H9 (cell line): ENCODE measurements at regions not wholly inside any gene's neighbourhood (a gene's known extent, or its start where the extent isn't known, plus 50 kb on each side); places are given as distances from the start of the nearest gene placed in this dataset.

Experiments used
- DNase-seq: peaks from one replicate; pipeline ENCODE4 v3.0.0-alpha.2; 2017
- H2AFZ ChIP-seq: one replicate; pipeline ENCODE4 v1.6.1; 2013; ENCODE audit warnings: mild to moderate bottlenecking, low read length, control low read depth, moderate library complexity
- H2AK5ac ChIP-seq: 2 replicates; pipeline ENCODE4 v1.6.1; 2013; ENCODE audit warnings: low read length, control low read depth, mixed read lengths; ENCODE audit not compliant: insufficient read length
- H2BK120ac ChIP-seq: one replicate; pipeline ENCODE4 v1.6.1; 2013; ENCODE audit warnings: low read depth, mild to moderate bottlenecking, low read length, control low read depth, inconsistent platforms; ENCODE audit not compliant: poor library complexity, severe bottlenecking
- H2BK12ac ChIP-seq: 2 replicates; pipeline ENCODE4 v1.6.1; 2013; ENCODE audit warnings: low read length, control low read depth, mixed read lengths, low read depth; ENCODE audit not compliant: insufficient read length
- H2BK15ac ChIP-seq: 2 replicates; pipeline ENCODE4 v1.6.1; 2013; ENCODE audit warnings: low read depth, low read length, control low read depth
- H2BK20ac ChIP-seq: one replicate; pipeline ENCODE4 v1.6.1; 2013; ENCODE audit warnings: low read depth, mild to moderate bottlenecking, low read length, control low read depth, inconsistent platforms; ENCODE audit not compliant: poor library complexity, severe bottlenecking
- H2BK5ac ChIP-seq: 2 replicates; pipeline ENCODE4 v1.6.1; 2013; ENCODE audit warnings: low read length, control low read depth, mixed read lengths; ENCODE audit not compliant: insufficient read length
- H3K14ac ChIP-seq: 2 replicates; pipeline ENCODE4 v1.6.1; 2013; ENCODE audit warnings: low read length, control low read depth; ENCODE audit not compliant: insufficient read depth
- H3K18ac ChIP-seq: 2 replicates; pipeline ENCODE4 v1.6.1; 2013; ENCODE audit warnings: low read depth, mild to moderate bottlenecking, mixed read lengths, low read length, control low read depth; ENCODE audit not compliant: insufficient read length
- H3K23ac ChIP-seq: 2 replicates; pipeline ENCODE4 v1.6.1; 2013; ENCODE audit warnings: low read length, control low read depth, mixed read lengths, low read depth; ENCODE audit not compliant: insufficient read length
- H3K23me2 ChIP-seq: 2 replicates; pipeline ENCODE4 v1.6.1; 2013; ENCODE audit warnings: low read depth, mild to moderate bottlenecking, mixed read lengths, low read length, control low read depth; ENCODE audit not compliant: insufficient read length, poor library complexity, severe bottlenecking
- H3K27ac ChIP-seq: 2 replicates; pipeline ENCODE4 v1.5.1; 2013; ENCODE audit warnings: low read length, control low read depth, mixed read lengths, low read depth; ENCODE audit not compliant: insufficient read length
- H3K27me3 ChIP-seq: 2 replicates; pipeline ENCODE4 v1.6.1; 2013; ENCODE audit warnings: low read length, control low read depth, inconsistent platforms; ENCODE audit not compliant: insufficient read depth
- H3K4ac ChIP-seq: 2 replicates; pipeline ENCODE4 v1.6.1; 2013; ENCODE audit warnings: low read depth, mild to moderate bottlenecking, control low read depth, inconsistent platforms, low read length, moderate library complexity
- H3K4me1 ChIP-seq: 2 replicates; pipeline ENCODE4 v1.6.1; 2013; ENCODE audit warnings: low read length, control low read depth, inconsistent platforms; ENCODE audit not compliant: insufficient read depth
- H3K4me2 ChIP-seq: 2 replicates; pipeline ENCODE4 v1.6.1; 2013; ENCODE audit warnings: low read length, control low read depth, mixed read lengths; ENCODE audit not compliant: insufficient read length, insufficient read depth
- H3K56ac ChIP-seq: 2 replicates; pipeline ENCODE4 v1.6.1; 2013; ENCODE audit warnings: low read depth, mild to moderate bottlenecking, mixed read lengths, low read length, control low read depth; ENCODE audit not compliant: insufficient read length
- H3K79me1 ChIP-seq: 2 replicates; pipeline ENCODE4 v1.6.1; 2013; ENCODE audit warnings: low read depth, mild to moderate bottlenecking, moderate library complexity, low read length, control low read depth, inconsistent platforms; ENCODE audit not compliant: insufficient read depth, poor library complexity, severe bottlenecking
- H3K79me2 ChIP-seq: 2 replicates; pipeline ENCODE4 v1.6.1; 2013; ENCODE audit warnings: low read length, control low read depth, inconsistent platforms; ENCODE audit not compliant: insufficient read depth
- H3K9ac ChIP-seq: 2 replicates; pipeline ENCODE4 v1.6.1; 2013; ENCODE audit warnings: low read length, control low read depth, mixed read lengths; ENCODE audit not compliant: insufficient read length; ENCODE audit errors: extremely low read depth
- H3K9me3 ChIP-seq: one replicate; pipeline ENCODE4 v1.6.1; 2013; ENCODE audit warnings: low read depth, low read length, inconsistent platforms; ENCODE audit not compliant: control insufficient read depth
- H3T11ph ChIP-seq: one replicate; pipeline ENCODE4 v1.6.1; 2013; ENCODE audit warnings: mild to moderate bottlenecking, low read length, control low read depth, inconsistent platforms
- H4K20me1 ChIP-seq: one replicate; pipeline ENCODE4 v1.6.1; 2013; ENCODE audit not compliant: control insufficient read depth, insufficient read length, insufficient read depth
- H4K5ac ChIP-seq: 2 replicates; pipeline ENCODE4 v1.6.1; 2013; ENCODE audit warnings: low read depth, mild to moderate bottlenecking, mixed read lengths, low read length, control low read depth; ENCODE audit not compliant: insufficient read length
- H4K8ac ChIP-seq: replicated peaks from 2 replicates; pipeline ENCODE4 v1.6.1; 2013; ENCODE audit warnings: low read length, control low read depth, mixed read lengths, low read depth; ENCODE audit not compliant: insufficient read length
- H4K91ac ChIP-seq: 2 replicates; pipeline ENCODE4 v1.6.1; 2013; ENCODE audit warnings: low read depth, mild to moderate bottlenecking, moderate library complexity, mixed read lengths, low read length, control low read depth; ENCODE audit not compliant: insufficient read length
- H3K27ac Mint-ChIP-seq, 3 experiments: 2 replicates in 2 of 3; 3 replicates in 1 of 3; pipeline ENCODE4 v1.8.0; 2020 to 2021; ENCODE audit warnings: mixed read lengths in 3 of 3, mild to moderate bottlenecking in 1 of 3, moderate library complexity in 1 of 3
- H3K27me3 Mint-ChIP-seq: 2 replicates; pipeline ENCODE4 v1.8.0; 2021; ENCODE audit warnings: low read depth, mild to moderate bottlenecking, moderate library complexity, mixed read lengths
- H3K36me3 Mint-ChIP-seq, 3 experiments: 2 replicates in 2 of 3; 3 replicates in 1 of 3; pipeline ENCODE4 v1.8.0; 2020 to 2021; ENCODE audit warnings: low read depth in 3 of 3, mixed read lengths in 3 of 3; ENCODE audit not compliant: insufficient read depth in 1 of 3
- H3K4me1 Mint-ChIP-seq, 2 experiments: 2 replicates each; pipeline ENCODE4 v1.8.0; 2020; ENCODE audit warnings: mixed read lengths in 2 of 2
- H3K4me3 Mint-ChIP-seq, 2 experiments: 2 replicates in 1 of 2; 3 replicates in 1 of 2; pipeline ENCODE4 v1.8.0; 2020 to 2021; ENCODE audit warnings: mild to moderate bottlenecking in 2 of 2, mixed read lengths in 2 of 2, moderate library complexity in 1 of 2
- H3K9me3 Mint-ChIP-seq, 2 experiments: 2 replicates in 1 of 2; 3 replicates in 1 of 2; pipeline ENCODE4 v1.8.0; 2020; ENCODE audit warnings: mild to moderate bottlenecking in 2 of 2, mixed read lengths in 2 of 2, moderate library complexity in 1 of 2
- WGBS: extraction: QIAGEN DNeasy Blood & Tissue Kit; methylation state at CpG from one replicate; pipeline ENCODE4 v1.1.7; 2013; ENCODE audit warnings: missing lambda C conversion rate, low lambda C conversion rate, mixed read lengths; ENCODE audit not compliant: insufficient read length; ENCODE audit errors: extremely low coverage; 5-methylcytosine and 5-hydroxymethylcytosine counted together
- TF ChIP-seq, protein P1 (sequence below): fragments of 200-600 bp; sonication (generic); conservative IDR thresholded peaks from 3 replicates; pipeline ENCODE4 v1.8.0; 2021; ENCODE audit warnings: antibody characterized with exemption, mild to moderate bottlenecking

DNA sequence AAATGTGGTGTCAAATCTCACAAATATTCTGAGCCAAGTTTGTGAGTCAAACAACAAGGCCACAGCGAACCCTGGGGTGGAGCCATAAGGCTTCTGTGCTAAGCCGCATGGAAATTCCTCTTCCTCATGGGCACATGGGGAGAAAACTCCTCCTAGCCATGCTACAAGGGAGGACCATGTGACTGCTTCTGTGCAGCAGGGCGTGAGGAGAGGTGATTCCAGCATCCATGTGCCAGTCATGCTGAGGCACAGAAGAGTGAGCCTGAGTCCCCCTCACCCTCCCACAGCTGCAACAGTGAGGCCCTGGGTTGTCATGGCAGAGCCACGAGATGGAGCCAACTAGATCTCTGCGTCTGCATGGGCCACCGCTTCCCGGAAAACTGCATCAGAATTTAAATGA, 488.8 kb upstream of the RAB6C start:
- Histone ChIP-seq H3T11ph (no peak overlapping the region), H3K27me3 (no peaks in the 10 kb centered on the region), H2BK5ac (no peak overlapping the region), H3K18ac (no peak overlapping the region), H2BK20ac (no peak overlapping the region), H4K20me1 (no peaks in the 10 kb centered on the region), H3K27ac (no peak overlapping the region), H2BK15ac (no peak overlapping the region), H2BK120ac (no peak overlapping the region), H3K9ac (no peak overlapping the region), H2BK12ac (no peak overlapping the region), H2AFZ (no peak overlapping the region), H3K4me1 (no peaks in the 10 kb centered on the region), H3K79me1 (no peaks in the 10 kb centered on the region), H4K91ac (no peak overlapping the region), H3K4ac (no peak overlapping the region), H4K8ac (no peak overlapping the region), H3K56ac (no peak overlapping the region), H3K14ac (no peak overlapping the region; the same call in 1 of the 2 replicates), H3K23me2 (no peaks in the 10 kb centered on the region), H3K79me2 (no peaks in the 10 kb centered on the region), H4K5ac (no peak overlapping the region), H2AK5ac (no peak overlapping the region), H3K9me3 (no peaks in the 10 kb centered on the region), H3K23ac (no peak overlapping the region), H3K4me2 (no peak overlapping the region)
- no peaks in the 10 kb centered on the region for H3K4me1 Mint-ChIP-seq
- WGBS: no CpG with 5 or more reads among the region's 7 CpGs
- H3K27ac Mint-ChIP-seq: no peak overlapping the region
- H3K27me3 Mint-ChIP-seq: peaks cover 4% of the 10 kb centered on the region; the same call in 1 of the 2 replicates
- no peak overlapping the region for H3K4me3 Mint-ChIP-seq
- DNase-seq: no peak
- H3K36me3 Mint-ChIP-seq: no peaks in the 10 kb centered on the region
- TF ChIP-seq, protein P1, sequence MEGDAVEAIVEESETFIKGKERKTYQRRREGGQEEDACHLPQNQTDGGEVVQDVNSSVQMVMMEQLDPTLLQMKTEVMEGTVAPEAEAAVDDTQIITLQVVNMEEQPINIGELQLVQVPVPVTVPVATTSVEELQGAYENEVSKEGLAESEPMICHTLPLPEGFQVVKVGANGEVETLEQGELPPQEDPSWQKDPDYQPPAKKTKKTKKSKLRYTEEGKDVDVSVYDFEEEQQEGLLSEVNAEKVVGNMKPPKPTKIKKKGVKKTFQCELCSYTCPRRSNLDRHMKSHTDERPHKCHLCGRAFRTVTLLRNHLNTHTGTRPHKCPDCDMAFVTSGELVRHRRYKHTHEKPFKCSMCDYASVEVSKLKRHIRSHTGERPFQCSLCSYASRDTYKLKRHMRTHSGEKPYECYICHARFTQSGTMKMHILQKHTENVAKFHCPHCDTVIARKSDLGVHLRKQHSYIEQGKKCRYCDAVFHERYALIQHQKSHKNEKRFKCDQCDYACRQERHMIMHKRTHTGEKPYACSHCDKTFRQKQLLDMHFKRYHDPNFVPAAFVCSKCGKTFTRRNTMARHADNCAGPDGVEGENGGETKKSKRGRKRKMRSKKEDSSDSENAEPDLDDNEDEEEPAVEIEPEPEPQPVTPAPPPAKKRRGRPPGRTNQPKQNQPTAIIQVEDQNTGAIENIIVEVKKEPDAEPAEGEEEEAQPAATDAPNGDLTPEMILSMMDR: no peak
- no peaks in the 10 kb centered on the region for H3K9me3 Mint-ChIP-seq
